Naive thymus-derived CD4-positive, alpha-beta T cell (primary cell): ENCODE measurements at regions not wholly inside any gene's neighbourhood (a gene's known extent, or its start where the extent isn't known, plus 50 kb on each side); places are given as distances from the start of the nearest gene placed in this dataset.

Source experiments
- ATAC-seq: fragments of 150-1000 bp; cut with Tn5 transposase; 2 replicates; pipeline ENCODE4 v1.10.0; 2021; ENCODE audit warnings: mild to moderate bottlenecking, moderate library complexity
- CTCF ChIA-PET: fragments of 350-600 bp; sonication (Branson Sonifier 250); formaldehyde crosslinking; loops from one replicate; lab custom pipeline; 2021; ENCODE audit warnings: antibody characterized with exemption; lab: Charles Lee
- POLR2A ChIA-PET: fragments of 350-600 bp; sonication (Branson Sonifier 250); formaldehyde crosslinking; loops from one replicate; lab custom pipeline; 2021; ENCODE audit warnings: antibody characterized with exemption, inconsistent platforms; lab: Charles Lee
- DNase-seq, 9 donors: peaks; one replicate each; pipeline versions ENCODE4 v3.0.0 to v3.0.0-alpha.2; 2020 to 2022; ENCODE audit warnings: mixed read lengths in 1 of 9
- H3K27ac ChIP-seq: one replicate; pipeline ENCODE4 v1.7.0; 2013; ENCODE audit warnings: mild to moderate bottlenecking, low read depth, low read length, moderate library complexity
- H3K27me3 ChIP-seq, 2 donors: one replicate each; pipeline ENCODE4 v1.7.0; 2013; ENCODE audit warnings: low read length in 2 of 2, mild to moderate bottlenecking in 2 of 2, moderate library complexity in 2 of 2; ENCODE audit not compliant: control insufficient read depth in 2 of 2, insufficient read depth in 2 of 2
- H3K36me3 ChIP-seq, 3 experiments: 1 replicate in 2 of 3; 2 replicates in 1 of 3; pipeline ENCODE4 v1.7.0; 2013; ENCODE audit warnings: low read length in 3 of 3, mild to moderate bottlenecking in 3 of 3, moderate library complexity in 1 of 3; ENCODE audit not compliant: insufficient read depth in 3 of 3, control insufficient read depth in 2 of 3
- H3K4me1 ChIP-seq, 2 donors: one replicate each; pipeline ENCODE4 v1.7.0; 2013; ENCODE audit warnings: low read length in 2 of 2, mild to moderate bottlenecking in 2 of 2, moderate library complexity in 1 of 2; ENCODE audit not compliant: control insufficient read depth in 2 of 2, insufficient read depth in 2 of 2
- H3K4me3 ChIP-seq: 2 replicates; pipeline ENCODE4 v1.7.0; 2013; ENCODE audit warnings: mild to moderate bottlenecking, low read length
- H3K9me3 ChIP-seq, 3 experiments: 1 replicate in 2 of 3; 2 replicates in 1 of 3; pipeline ENCODE4 v1.7.0; 2013; ENCODE audit warnings: low read length in 3 of 3; ENCODE audit not compliant: control insufficient read depth in 2 of 3
- H3K27ac Mint-ChIP-seq, 9 donors: one replicate each; pipeline ENCODE4 v1.8.0; 2020 to 2022; ENCODE audit warnings: mixed read lengths in 9 of 9, mild to moderate bottlenecking in 8 of 9, moderate library complexity in 5 of 9, inconsistent platforms in 2 of 9
- H3K27me3 Mint-ChIP-seq, 5 donors: one replicate each; pipeline ENCODE4 v1.8.0; 2021 to 2022; ENCODE audit warnings: mixed read lengths in 5 of 5, mild to moderate bottlenecking in 1 of 5
- H3K36me3 Mint-ChIP-seq, 5 donors: one replicate each; pipeline ENCODE4 v1.8.0; 2020 to 2022; ENCODE audit warnings: mixed read lengths in 5 of 5, mild to moderate bottlenecking in 3 of 5, inconsistent platforms in 1 of 5
- H3K4me1 Mint-ChIP-seq, 7 donors: one replicate each; pipeline ENCODE4 v1.8.0; 2020 to 2022; ENCODE audit warnings: mixed read lengths in 7 of 7, mild to moderate bottlenecking in 3 of 7, inconsistent platforms in 1 of 7
- H3K4me3 Mint-ChIP-seq, 10 donors: one replicate each; pipeline ENCODE4 v1.8.0; 2020 to 2022; ENCODE audit warnings: mild to moderate bottlenecking in 10 of 10, mixed read lengths in 10 of 10, moderate library complexity in 6 of 10, inconsistent platforms in 2 of 10
- H3K9me3 Mint-ChIP-seq, 11 donors: one replicate each; pipeline ENCODE4 v1.8.0; 2020 to 2022; ENCODE audit warnings: mixed read lengths in 11 of 11, mild to moderate bottlenecking in 4 of 11, inconsistent platforms in 1 of 11, moderate library complexity in 1 of 11
- intact Hi-C, 2 donors: fragments of 100-400 bp; cut with micrococcal nuclease; formaldehyde crosslinking; loops; one replicate each; pipeline ENCODE4 v1.15.1; 2023

GRCh38 chr1:229838204-229838603 lies 212.2 kb downstream of the URB2 start:
- intact Hi-C loops: no loop called here
- peaks cover 0 to 4% (median 0%) of the 10 kb centered on the region in 5 donors for H3K36me3 Mint-ChIP-seq
- Histone ChIP-seq H3K4me3 (no peak overlapping the region), H3K27ac (no peak overlapping the region), H3K36me3 (no peaks in the 10 kb centered on the region), H3K4me1 (no peaks in the 10 kb centered on the region), H3K27me3 (no peaks in the 10 kb centered on the region), H3K9me3 (no peaks in the 10 kb centered on the region)
- H3K4me1 Mint-ChIP-seq: peaks cover 0 to 6% (median 0%) of the 10 kb centered on the region in 7 donors
- peaks cover 0 to 1% (median 0%) of the 10 kb centered on the region in 11 donors for H3K9me3 Mint-ChIP-seq
- no peak overlapping the region for H3K4me3 Mint-ChIP-seq
- ATAC-seq (no peak), DNase-seq (no peak)
- ChIA-PET CTCF (no interaction called here), POLR2A (no interaction called here)
- H3K27ac Mint-ChIP-seq: no peak overlapping the region
- peaks cover 13 to 35% (median 16%) of the 10 kb centered on the region in 5 donors for H3K27me3 Mint-ChIP-seq

DNA sequence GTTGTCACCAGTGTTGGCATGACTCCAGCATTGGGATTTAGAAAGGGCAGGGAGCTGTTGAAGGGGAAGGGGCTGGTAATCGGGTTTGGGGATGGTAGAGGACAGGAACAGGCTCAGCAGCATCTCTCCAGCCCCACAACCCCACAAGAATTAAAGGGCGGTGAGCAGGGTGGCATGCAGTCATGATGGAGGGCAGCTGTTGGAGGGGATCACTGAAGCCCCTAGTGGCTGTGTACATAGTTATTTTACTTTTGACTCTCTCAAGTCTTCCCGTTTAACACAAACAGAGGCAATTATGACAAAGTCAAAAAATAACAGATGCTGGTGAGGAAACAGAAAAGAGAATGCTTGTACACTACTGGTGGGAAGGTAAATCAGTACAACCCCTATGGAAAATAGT lies 213.8 kb downstream of the URB2 start:
- H3K4me3 Mint-ChIP-seq: no peak overlapping the region
- H3K4me1 Mint-ChIP-seq: peaks cover 0 to 6% (median 0%) of the 10 kb centered on the region in 7 donors
- Histone ChIP-seq H3K27ac (no peak overlapping the region), H3K9me3 (no peaks in the 10 kb centered on the region), H3K4me3 (no peak overlapping the region), H3K36me3 (no peaks in the 10 kb centered on the region), H3K4me1 (no peaks in the 10 kb centered on the region), H3K27me3 (no peaks in the 10 kb centered on the region)
- H3K27me3 Mint-ChIP-seq: peaks cover 15 to 44% (median 24%) of the 10 kb centered on the region in 5 donors
- H3K36me3 Mint-ChIP-seq: peaks cover 0 to 4% (median 0%) of the 10 kb centered on the region in 5 donors
- POLR2A ChIA-PET: interaction anchor here (0.6 kb wide), 1 partner anchor 16 kb away, joined by 3 read pairs; no protein-coding TSS in a partner anchor
- CTCF ChIA-PET: no interaction called here
- H3K9me3 Mint-ChIP-seq: peaks cover 0 to 1% (median 0%) of the 10 kb centered on the region in 11 donors
- no peak overlapping the region for H3K27ac Mint-ChIP-seq
- intact Hi-C loops: no loop called here
- ATAC-seq (no peak), DNase-seq (no peak)

GRCh38 chr1:229841230-229841629 lies 215.2 kb downstream of the URB2 start:
- Mint-ChIP-seq H3K27me3 (peaks cover 12 to 37% (median 24%) of the 10 kb centered on the region in 5 donors), H3K4me1 (peaks cover 0 to 6% (median 0%) of the 10 kb centered on the region in 7 donors), H3K9me3 (peaks cover 0 to 1% (median 0%) of the 10 kb centered on the region in 11 donors), H3K27ac (no peak overlapping the region), H3K4me3 (no peak overlapping the region), H3K36me3 (no peaks in the 10 kb centered on the region)
- Histone ChIP-seq H3K27me3 (no peaks in the 10 kb centered on the region), H3K36me3 (no peaks in the 10 kb centered on the region), H3K27ac (no peak overlapping the region), H3K4me1 (no peaks in the 10 kb centered on the region), H3K9me3 (no peaks in the 10 kb centered on the region), H3K4me3 (no peak overlapping the region)
- POLR2A ChIA-PET: interaction anchor here (0.7 kb wide), 1 partner anchor 117 kb away, joined by 6 read pairs; no protein-coding TSS in a partner anchor
- CTCF ChIA-PET: no interaction called here
- intact Hi-C loops: no loop called here
- no peak for DNase-seq
- ATAC-seq: no peak

DNA sequence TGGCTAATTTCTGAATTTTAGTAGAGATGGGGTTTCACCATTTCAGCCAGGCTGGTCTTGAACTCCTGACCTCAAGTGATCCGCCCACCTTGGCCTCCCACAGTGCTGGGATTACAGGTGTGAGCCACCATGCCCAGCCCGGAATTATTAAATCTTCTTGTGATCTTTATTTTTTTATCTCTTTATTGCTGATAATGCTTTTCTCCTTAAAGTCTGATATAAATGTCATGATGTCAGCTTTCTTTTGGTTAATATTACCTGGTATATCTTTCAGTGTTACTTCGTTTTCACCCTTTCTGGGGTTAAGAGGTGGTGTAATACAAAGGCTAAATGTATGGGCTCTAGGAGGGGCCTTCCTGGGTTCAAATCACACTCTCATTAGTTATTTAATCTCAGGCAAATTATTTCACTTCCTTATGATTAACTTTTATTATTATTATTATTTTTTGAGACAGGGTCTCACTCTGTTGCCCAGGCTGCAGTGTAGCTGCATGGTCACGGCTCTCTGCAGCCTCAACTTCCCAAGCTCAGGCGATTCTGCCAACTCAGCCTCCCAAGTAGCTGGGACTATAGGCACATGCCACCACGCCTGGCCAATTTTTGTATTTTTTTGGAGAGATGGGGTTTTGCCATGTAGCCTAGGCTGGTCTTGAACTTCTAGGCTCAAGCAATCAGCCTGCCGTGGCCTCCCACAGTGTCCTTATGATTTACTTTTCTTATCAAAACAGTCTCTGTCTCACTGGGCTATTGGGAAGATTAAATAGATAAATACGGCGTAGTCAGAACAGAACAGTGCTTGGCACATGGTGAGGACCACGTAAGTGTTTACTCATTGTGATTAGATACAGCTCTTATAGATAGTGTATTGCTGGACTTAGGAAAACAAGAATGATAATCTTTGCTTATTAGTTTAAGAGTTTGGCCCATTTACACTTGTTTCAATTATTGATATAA lies 216.5 kb downstream of the URB2 start:
- Mint-ChIP-seq H3K27me3 (peaks cover 11 to 33% (median 24%) of the 10 kb centered on the region in 5 donors), H3K9me3 (no peaks in the 10 kb centered on the region), H3K4me1 (peaks cover 0 to 6% (median 0%) of the 10 kb centered on the region in 7 donors), H3K27ac (no peak overlapping the region), H3K36me3 (no peaks in the 10 kb centered on the region), H3K4me3 (no peak overlapping the region)
- ATAC-seq (no peak), DNase-seq (no peak)
- Histone ChIP-seq H3K4me1 (no peaks in the 10 kb centered on the region), H3K27ac (no peak overlapping the region), H3K9me3 (no peaks in the 10 kb centered on the region), H3K27me3 (no peaks in the 10 kb centered on the region), H3K36me3 (no peaks in the 10 kb centered on the region), H3K4me3 (no peak overlapping the region)
- POLR2A ChIA-PET: no interaction called here
- intact Hi-C loops: no loop called here
- CTCF ChIA-PET: interaction anchor here (0.6 kb wide), 1 partner anchor 287 kb away, joined by 3 read pairs; no protein-coding TSS in a partner anchor

GRCh38 chr1:229843627-229844238 lies 217.7 kb downstream of the URB2 start:
- Histone ChIP-seq H3K4me3 (no peak overlapping the region), H3K4me1 (no peaks in the 10 kb centered on the region), H3K36me3 (no peaks in the 10 kb centered on the region), H3K9me3 (no peaks in the 10 kb centered on the region), H3K27me3 (no peaks in the 10 kb centered on the region), H3K27ac (no peak overlapping the region)
- POLR2A ChIA-PET: no interaction called here
- Mint-ChIP-seq H3K9me3 (no peaks in the 10 kb centered on the region), H3K4me3 (no peak overlapping the region), H3K36me3 (no peaks in the 10 kb centered on the region), H3K4me1 (peaks cover 0 to 6% (median 0%) of the 10 kb centered on the region in 7 donors), H3K27me3 (peaks cover 11 to 28% (median 24%) of the 10 kb centered on the region in 5 donors), H3K27ac (no peak overlapping the region)
- DNase-seq (no peak), ATAC-seq (no peak)
- intact Hi-C loops: no loop called here
- CTCF ChIA-PET: interaction anchor here (0.6 kb wide), 1 partner anchor 554 kb away, joined by 3 read pairs; no protein-coding TSS in a partner anchor

DNA sequence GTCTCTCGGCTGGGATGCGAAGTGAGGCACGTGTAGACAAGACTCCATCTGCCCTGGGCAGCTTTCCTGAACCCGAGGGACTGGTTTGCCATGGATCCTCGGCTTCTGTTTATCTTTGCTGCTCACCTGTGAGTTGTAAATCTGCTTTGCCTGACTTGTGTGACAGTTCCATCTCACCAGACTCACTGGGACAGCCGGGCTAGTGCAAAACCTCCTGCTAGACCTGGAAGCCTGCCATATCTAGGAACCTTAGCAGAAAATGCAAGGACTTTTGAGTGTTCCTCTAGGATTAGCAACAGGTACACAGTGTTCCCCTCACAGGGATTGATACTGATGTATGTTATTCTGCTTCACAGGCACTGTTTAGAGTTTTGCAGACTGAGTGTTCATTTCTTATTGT lies 218.6 kb downstream of the URB2 start:
- Mint-ChIP-seq H3K27me3 (peaks cover 11 to 24% (median 19%) of the 10 kb centered on the region in 5 donors), H3K9me3 (no peaks in the 10 kb centered on the region), H3K4me3 (no peak overlapping the region), H3K36me3 (no peaks in the 10 kb centered on the region), H3K4me1 (peaks cover 0 to 6% (median 0%) of the 10 kb centered on the region in 7 donors), H3K27ac (no peak overlapping the region)
- H3K27me3 ChIP-seq: no peaks in the 10 kb centered on the region
- no peaks in the 10 kb centered on the region for H3K9me3 ChIP-seq
- H3K36me3 ChIP-seq: no peaks in the 10 kb centered on the region
- intact Hi-C loops: loop anchor here (5.0 kb wide), 1 partner anchor 182 kb away; no protein-coding TSS in a partner anchor
- ChIA-PET POLR2A (no interaction called here), CTCF (no interaction called here)
- no peak for ATAC-seq
- no peak overlapping the region for H3K4me3 ChIP-seq
- DNase-seq: no peak
- H3K4me1 ChIP-seq: no peaks in the 10 kb centered on the region
- no peak overlapping the region for H3K27ac ChIP-seq
